Fibroblast of lung (primary cell): ENCODE measurements at regions not wholly inside any gene's neighbourhood (a gene's known extent, or its start where the extent isn't known, plus 50 kb on each side); places are given as distances from the start of the nearest gene placed in this dataset.
A peak's percentile ranks its signal among the peaks of the same experiment; 100 is the strongest.

Source experiments
- DNase-seq, 2 donors: peaks; one replicate each; pipeline versions ENCODE4 v3.0.0 to v3.0.0-alpha.2; 2010; ENCODE audit warnings: low read depth in 2 of 2
- H2AFZ ChIP-seq: 2 replicates; pipeline ENCODE4 v1.5.1; 2012; ENCODE audit warnings: low read length, control low read depth, inconsistent platforms
- H3K27ac ChIP-seq: 2 replicates; pipeline ENCODE4 v1.5.1; 2011; ENCODE audit warnings: low read length, control low read depth; ENCODE audit not compliant: insufficient read depth
- H3K27me3 ChIP-seq: 2 replicates; pipeline ENCODE4 v1.5.1; 2011; ENCODE audit warnings: mild to moderate bottlenecking, low read length; ENCODE audit not compliant: control insufficient read depth, insufficient read depth
- H3K36me3 ChIP-seq: 2 replicates; pipeline ENCODE4 v1.5.1; 2011; ENCODE audit warnings: low read length; ENCODE audit not compliant: control insufficient read depth, insufficient read depth
- H3K4me1 ChIP-seq: 2 replicates; pipeline ENCODE4 v1.5.1; 2011; ENCODE audit warnings: low read length; ENCODE audit not compliant: control insufficient read depth, insufficient read depth; ENCODE audit errors: extremely low read depth
- H3K4me2 ChIP-seq: 2 replicates; pipeline ENCODE4 v1.5.1; 2011; ENCODE audit warnings: low read length, control low read depth; ENCODE audit not compliant: insufficient read depth; ENCODE audit errors: extremely low read depth
- H3K4me3 ChIP-seq, 4 experiments: fragments of 200-600 bp in 1 of 4; sonication (generic) in 1 of 4; replicated peaks in 1 of 4; 2 replicates each; pipeline ENCODE4 v1.5.1; 2011 to 2016; ENCODE audit warnings: low read length in 4 of 4, low read depth in 3 of 4, mild to moderate bottlenecking in 3 of 4, control low read depth in 2 of 4, inconsistent platforms in 1 of 4, mixed read lengths in 1 of 4; ENCODE audit not compliant: insufficient read depth in 1 of 4; ENCODE audit errors: control extremely low read depth in 1 of 4
- H3K79me2 ChIP-seq: 2 replicates; pipeline ENCODE4 v1.5.1; 2012; ENCODE audit warnings: mild to moderate bottlenecking, low read length, inconsistent platforms; ENCODE audit not compliant: control insufficient read depth, insufficient read depth
- H3K9ac ChIP-seq: 2 replicates; pipeline ENCODE4 v1.5.1; 2011; ENCODE audit warnings: mild to moderate bottlenecking, low read length, control low read depth; ENCODE audit not compliant: insufficient read depth
- H3K9me3 ChIP-seq: 2 replicates; pipeline ENCODE4 v1.5.1; 2012; ENCODE audit warnings: low read depth, low read length; ENCODE audit not compliant: control insufficient read depth, insufficient read depth
- H4K20me1 ChIP-seq: 2 replicates; pipeline ENCODE4 v1.5.1; 2011; ENCODE audit warnings: low read length; ENCODE audit not compliant: control insufficient read depth, insufficient read depth; ENCODE audit errors: extremely low read depth
- CTCF ChIP-seq, 2 donors: IDR thresholded peaks in 1 of 2; conservative IDR thresholded peaks in 1 of 2; 1 replicate in 1 of 2; 2 replicates in 1 of 2; pipeline ENCODE4 v1.5.1; 2011 to 2012; ENCODE audit warnings: low read length in 2 of 2, control low read depth in 1 of 2, inconsistent platforms in 1 of 2, low read depth in 1 of 2, mild to moderate bottlenecking in 1 of 2
- EZH2 ChIP-seq: IDR thresholded peaks from 2 replicates; pipeline ENCODE4 v1.5.1; 2012; ENCODE audit warnings: low read length, control low read depth, mild to moderate bottlenecking; ENCODE audit errors: missing control alignments

GRCh38 chr2:180559771-180560170, 420.6 kb upstream of the UBE2E3 start:
- H3K4me2 ChIP-seq = peak overlapping the region; percentile 72

GRCh38 chr2:180559038-180559437, 421.4 kb upstream of the UBE2E3 start:
- TF ChIP-seq CTCF (conservative IDR thresholded peaks at IDR 0.05 in 1 of 2, IDR thresholded peaks at IDR 0.05 in 1 of 2; ENCODE audit: low read depth in 1 of 2, low read length in 2 of 2) (no peak), EZH2 (no peak)
- DNase-seq = no peak
- no peak overlapping the region for H3K27ac ChIP-seq
- no peaks in the 10 kb centered on the region for H4K20me1 ChIP-seq
- H3K27me3 ChIP-seq = no peaks in the 10 kb centered on the region
- no peak overlapping the region for H2AFZ ChIP-seq
- H3K36me3 ChIP-seq = no peaks in the 10 kb centered on the region
- no peaks in the 10 kb centered on the region for H3K9me3 ChIP-seq
- no peaks in the 10 kb centered on the region for H3K4me1 ChIP-seq
- H3K4me2 ChIP-seq = no peak overlapping the region
- H3K9ac ChIP-seq = no peak overlapping the region
- no peaks in the 10 kb centered on the region for H3K79me2 ChIP-seq
- H3K4me3 ChIP-seq = no peak overlapping the region

More at GRCh38 chr2:180559771-180560170, 420.6 kb upstream of the UBE2E3 start:
- H3K4me1 ChIP-seq = no peaks in the 10 kb centered on the region
- H3K9ac ChIP-seq = no peak overlapping the region
- H4K20me1 ChIP-seq = no peaks in the 10 kb centered on the region
- peak in 1 of 2 donors; percentile 63 for DNase-seq
- no peak overlapping the region for H3K27ac ChIP-seq
- no peaks in the 10 kb centered on the region for H3K9me3 ChIP-seq
- no peaks in the 10 kb centered on the region for H3K36me3 ChIP-seq
- H3K4me3 ChIP-seq = peak overlapping the region in 1 of 4 experiments; percentile 4
- no peaks in the 10 kb centered on the region for H3K27me3 ChIP-seq
- peak overlapping the region; percentile 90 for H2AFZ ChIP-seq
- TF ChIP-seq CTCF (conservative IDR thresholded peaks at IDR 0.05 in 1 of 2, IDR thresholded peaks at IDR 0.05 in 1 of 2; ENCODE audit: low read depth in 1 of 2, low read length in 2 of 2) = no peak
- TF ChIP-seq EZH2 = no peak
- no peaks in the 10 kb centered on the region for H3K79me2 ChIP-seq

- H3K9me3 ChIP-seq = no peaks in the 10 kb centered on the region
- no peak overlapping the region for H2AFZ ChIP-seq
- H3K27ac ChIP-seq = no peak overlapping the region
- H3K79me2 ChIP-seq = no peaks in the 10 kb centered on the region
- no peak overlapping the region for H3K9ac ChIP-seq
- H3K4me2 ChIP-seq = no peak overlapping the region
- H3K4me1 ChIP-seq = no peaks in the 10 kb centered on the region
- H4K20me1 ChIP-seq = no peaks in the 10 kb centered on the region
- TF ChIP-seq EZH2 = no peak
- no peak for TF ChIP-seq CTCF (conservative IDR thresholded peaks at IDR 0.05 in 1 of 2, IDR thresholded peaks at IDR 0.05 in 1 of 2; ENCODE audit: low read depth in 1 of 2, low read length in 2 of 2)
- no peak for DNase-seq
- no peak overlapping the region for H3K4me3 ChIP-seq
- no peaks in the 10 kb centered on the region for H3K36me3 ChIP-seq
- no peaks in the 10 kb centered on the region for H3K27me3 ChIP-seq
These were observed 424.9 kb upstream of the UBE2E3 start for GRCh38 chr2:180555391-180555965.
